PC-9 (cell line): ENCODE measurements at regions not wholly inside any gene's neighbourhood (a gene's known extent, or its start where the extent isn't known, plus 50 kb on each side); places are given as distances from the start of the nearest gene placed in this dataset.

Experiments used
- EZH2 ChIP-seq: fragments of 200-600 bp; sonication (generic); IDR thresholded peaks from 2 replicates; pipeline ENCODE4 v1.8.0; 2017; ENCODE audit warnings: antibody characterized with exemption, low read depth
- TF ChIP-seq, protein P1 (sequence below): fragments of 200-600 bp; sonication (generic); conservative IDR thresholded peaks from 2 replicates; pipeline ENCODE4 v1.6.1; 2017; ENCODE audit warnings: mixed run types, antibody characterized with exemption, mild to moderate bottlenecking, moderate library complexity

DNA sequence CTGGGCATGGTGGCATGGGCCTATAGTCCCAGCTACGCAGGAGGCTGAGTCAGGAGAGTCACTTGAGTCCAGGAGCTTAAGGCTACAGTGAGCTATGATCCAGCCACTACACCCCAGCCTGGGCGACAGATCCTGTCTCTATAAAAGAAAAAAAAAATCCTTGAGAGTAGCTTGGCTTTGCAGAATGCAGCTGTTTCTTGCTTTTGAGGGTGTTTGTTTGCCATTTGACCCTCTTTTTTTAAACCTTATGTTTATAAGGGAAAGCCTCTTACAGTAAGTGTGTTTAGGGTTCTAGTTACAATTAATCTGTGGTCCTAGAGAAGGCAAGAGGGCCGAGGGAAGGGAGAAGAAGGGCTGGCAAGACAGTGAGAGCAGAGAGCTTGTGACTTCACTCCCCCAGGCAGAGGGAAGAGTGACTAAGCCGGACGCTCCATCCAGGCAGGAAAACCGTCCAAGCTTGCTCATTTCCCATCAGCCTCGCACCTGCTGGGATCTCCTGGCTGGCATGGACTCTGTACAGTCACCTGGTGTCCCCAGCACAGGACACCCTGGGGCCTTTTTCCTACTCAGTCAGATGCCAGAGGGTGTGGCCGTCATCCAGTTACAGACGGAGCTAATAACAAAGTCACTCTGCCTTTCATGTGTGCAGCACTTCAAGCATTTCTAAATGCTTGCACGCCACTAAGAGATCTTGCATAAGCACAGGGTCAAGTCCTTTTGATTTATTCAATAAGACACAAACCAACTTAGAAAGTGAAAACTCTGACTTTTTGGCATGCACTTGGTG is 55.5 kb upstream of the PSEN2 start:
- TF ChIP-seq, protein P1, sequence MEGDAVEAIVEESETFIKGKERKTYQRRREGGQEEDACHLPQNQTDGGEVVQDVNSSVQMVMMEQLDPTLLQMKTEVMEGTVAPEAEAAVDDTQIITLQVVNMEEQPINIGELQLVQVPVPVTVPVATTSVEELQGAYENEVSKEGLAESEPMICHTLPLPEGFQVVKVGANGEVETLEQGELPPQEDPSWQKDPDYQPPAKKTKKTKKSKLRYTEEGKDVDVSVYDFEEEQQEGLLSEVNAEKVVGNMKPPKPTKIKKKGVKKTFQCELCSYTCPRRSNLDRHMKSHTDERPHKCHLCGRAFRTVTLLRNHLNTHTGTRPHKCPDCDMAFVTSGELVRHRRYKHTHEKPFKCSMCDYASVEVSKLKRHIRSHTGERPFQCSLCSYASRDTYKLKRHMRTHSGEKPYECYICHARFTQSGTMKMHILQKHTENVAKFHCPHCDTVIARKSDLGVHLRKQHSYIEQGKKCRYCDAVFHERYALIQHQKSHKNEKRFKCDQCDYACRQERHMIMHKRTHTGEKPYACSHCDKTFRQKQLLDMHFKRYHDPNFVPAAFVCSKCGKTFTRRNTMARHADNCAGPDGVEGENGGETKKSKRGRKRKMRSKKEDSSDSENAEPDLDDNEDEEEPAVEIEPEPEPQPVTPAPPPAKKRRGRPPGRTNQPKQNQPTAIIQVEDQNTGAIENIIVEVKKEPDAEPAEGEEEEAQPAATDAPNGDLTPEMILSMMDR: no peak
- no peak for TF ChIP-seq EZH2
